Parathyroid adenoma (tissue), 2 donors: ENCODE measurements at regions not wholly inside any gene's neighbourhood (a gene's known extent, or its start where the extent isn't known, plus 50 kb on each side); places are given as distances from the start of the nearest gene placed in this dataset.

Source experiments
- H2AFZ ChIP-seq: fragments of 300-600 bp; sonication (generic); one replicate; pipeline ENCODE4 v1.7.0; 2017; ENCODE audit warnings: antibody characterized with exemption, mild to moderate bottlenecking
- H3K27ac ChIP-seq: fragments of 300-600 bp; sonication (generic); one replicate; pipeline ENCODE4 v1.7.0; 2017
- H3K27me3 ChIP-seq: fragments of 300-600 bp; sonication (generic); one replicate; pipeline ENCODE4 v1.7.0; 2017; ENCODE audit warnings: low read length; ENCODE audit not compliant: control insufficient read depth, insufficient read depth
- H3K36me3 ChIP-seq: fragments of 300-600 bp; sonication (generic); one replicate; pipeline ENCODE4 v1.7.0; 2017; ENCODE audit warnings: low read length; ENCODE audit not compliant: control insufficient read depth, insufficient read depth
- H3K4me1 ChIP-seq: fragments of 300-600 bp; sonication (generic); one replicate; pipeline ENCODE4 v1.7.0; 2017; ENCODE audit warnings: control low read depth
- H3K4me2 ChIP-seq: fragments of 300-600 bp; sonication (generic); one replicate; pipeline ENCODE4 v1.7.0; 2017; ENCODE audit warnings: low read length
- H3K4me3 ChIP-seq: fragments of 300-600 bp; sonication (generic); one replicate; pipeline ENCODE4 v1.7.0; 2017; ENCODE audit warnings: low read depth, low read length
- H3K79me2 ChIP-seq: fragments of 300-600 bp; sonication (generic); one replicate; pipeline ENCODE4 v1.7.0; 2017; ENCODE audit warnings: control low read depth
- H3K9ac ChIP-seq: fragments of 300-600 bp; sonication (generic); one replicate; pipeline ENCODE4 v1.7.0; 2017; ENCODE audit warnings: mild to moderate bottlenecking
- H3K9me3 ChIP-seq: fragments of 300-600 bp; sonication (generic); one replicate; pipeline ENCODE4 v1.7.0; 2017; ENCODE audit warnings: low read length; ENCODE audit not compliant: control insufficient read depth
- TF ChIP-seq, protein P1 (sequence below): fragments of 300-600 bp; sonication (generic); IDR thresholded peaks from one replicate; pipeline ENCODE4 v1.7.0; 2017; ENCODE audit warnings: antibody characterized with exemption, mild to moderate bottlenecking
- donor health status: primary hyperparathyroidism.

DNA sequence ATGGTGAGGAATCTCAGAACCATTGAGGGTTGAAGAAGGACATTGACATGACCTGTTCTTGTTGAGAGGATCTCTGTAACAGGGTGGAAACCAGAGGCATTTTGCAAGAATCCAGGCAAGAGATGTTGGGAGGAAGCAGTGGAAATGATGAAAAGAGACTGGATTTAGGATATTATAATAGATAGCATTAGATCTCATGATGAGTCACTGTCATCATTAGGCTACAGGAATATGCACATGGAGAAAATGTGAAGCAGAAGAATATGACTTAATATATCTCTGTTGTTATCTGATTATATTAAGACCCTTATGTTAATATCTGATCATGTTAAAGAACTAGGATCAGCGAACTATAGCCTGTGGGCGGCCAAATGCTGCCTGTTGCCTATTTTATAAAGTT is 393.0 kb upstream of the MTPN start:
- H2AFZ ChIP-seq, result no peak overlapping the region
- no peaks in the 10 kb centered on the region for H3K27me3 ChIP-seq
- H3K9ac ChIP-seq, result no peak overlapping the region
- H3K4me2 ChIP-seq, result no peak overlapping the region
- H3K79me2 ChIP-seq, result no peaks in the 10 kb centered on the region
- H3K36me3 ChIP-seq, result no peaks in the 10 kb centered on the region
- H3K9me3 ChIP-seq, result no peaks in the 10 kb centered on the region
- H3K4me3 ChIP-seq, result no peak overlapping the region
- H3K4me1 ChIP-seq, result no peaks in the 10 kb centered on the region
- TF ChIP-seq, protein P1, sequence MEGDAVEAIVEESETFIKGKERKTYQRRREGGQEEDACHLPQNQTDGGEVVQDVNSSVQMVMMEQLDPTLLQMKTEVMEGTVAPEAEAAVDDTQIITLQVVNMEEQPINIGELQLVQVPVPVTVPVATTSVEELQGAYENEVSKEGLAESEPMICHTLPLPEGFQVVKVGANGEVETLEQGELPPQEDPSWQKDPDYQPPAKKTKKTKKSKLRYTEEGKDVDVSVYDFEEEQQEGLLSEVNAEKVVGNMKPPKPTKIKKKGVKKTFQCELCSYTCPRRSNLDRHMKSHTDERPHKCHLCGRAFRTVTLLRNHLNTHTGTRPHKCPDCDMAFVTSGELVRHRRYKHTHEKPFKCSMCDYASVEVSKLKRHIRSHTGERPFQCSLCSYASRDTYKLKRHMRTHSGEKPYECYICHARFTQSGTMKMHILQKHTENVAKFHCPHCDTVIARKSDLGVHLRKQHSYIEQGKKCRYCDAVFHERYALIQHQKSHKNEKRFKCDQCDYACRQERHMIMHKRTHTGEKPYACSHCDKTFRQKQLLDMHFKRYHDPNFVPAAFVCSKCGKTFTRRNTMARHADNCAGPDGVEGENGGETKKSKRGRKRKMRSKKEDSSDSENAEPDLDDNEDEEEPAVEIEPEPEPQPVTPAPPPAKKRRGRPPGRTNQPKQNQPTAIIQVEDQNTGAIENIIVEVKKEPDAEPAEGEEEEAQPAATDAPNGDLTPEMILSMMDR, result no peak
- H3K27ac ChIP-seq, result no peak overlapping the region

DNA sequence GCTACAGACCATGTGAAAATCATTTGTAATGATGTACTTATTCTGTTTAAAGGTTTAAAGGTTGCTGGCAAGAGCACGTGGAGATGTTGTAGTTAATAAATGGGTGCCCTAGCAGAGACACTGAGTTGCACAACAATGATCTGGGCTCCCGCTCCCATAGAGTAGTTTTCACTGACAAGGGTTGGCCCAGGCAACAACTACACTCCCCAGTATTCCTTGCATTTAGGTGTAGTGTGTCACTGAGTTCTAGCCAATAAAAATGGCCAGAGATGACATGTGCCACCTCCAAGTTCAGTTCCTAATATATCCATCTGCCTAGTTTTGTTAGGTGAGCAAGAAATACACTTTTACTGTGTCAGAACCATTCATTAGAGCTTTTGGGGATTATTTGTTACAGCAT is 392.1 kb upstream of the MTPN start:
- no peaks in the 10 kb centered on the region for H3K4me1 ChIP-seq
- H3K4me2 ChIP-seq, result no peak overlapping the region
- H2AFZ ChIP-seq, result no peak overlapping the region
- no peaks in the 10 kb centered on the region for H3K79me2 ChIP-seq
- no peaks in the 10 kb centered on the region for H3K9me3 ChIP-seq
- no peaks in the 10 kb centered on the region for H3K27me3 ChIP-seq
- no peaks in the 10 kb centered on the region for H3K36me3 ChIP-seq
- no peak overlapping the region for H3K27ac ChIP-seq
- no peak overlapping the region for H3K9ac ChIP-seq
- no peak overlapping the region for H3K4me3 ChIP-seq
- TF ChIP-seq, protein P1, result no peak

DNA sequence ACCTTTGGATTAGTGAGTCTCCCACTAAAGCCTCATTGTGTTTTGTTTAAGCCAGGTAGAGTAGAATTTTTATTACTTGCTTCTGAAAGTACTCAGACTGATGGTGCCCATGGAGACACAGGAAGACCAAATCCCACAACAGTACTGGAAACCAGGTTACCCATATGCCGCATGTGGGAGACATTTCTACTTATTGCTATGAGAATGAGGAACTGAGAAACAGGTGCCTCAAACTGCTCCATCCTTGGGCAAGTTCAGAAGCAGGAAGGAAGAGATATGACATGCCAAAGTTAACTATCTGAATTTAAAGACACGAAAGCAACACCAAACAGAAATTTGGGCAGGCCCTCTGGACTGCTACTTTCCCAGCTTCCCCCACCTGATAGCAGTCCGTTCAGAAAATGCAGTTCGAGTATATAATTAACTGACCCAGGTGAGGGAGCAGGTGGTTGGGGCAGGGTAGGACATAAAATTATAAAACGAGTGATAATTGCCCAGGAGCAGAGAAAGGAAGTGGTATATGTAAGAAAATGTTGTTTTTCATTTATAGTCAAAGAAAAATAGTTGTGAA is 382.3 kb upstream of the MTPN start:
- Histone ChIP-seq H3K4me3 (no peak overlapping the region), H3K27me3 (no peaks in the 10 kb centered on the region), H3K79me2 (no peaks in the 10 kb centered on the region), H3K36me3 (no peaks in the 10 kb centered on the region), H2AFZ (no peak overlapping the region), H3K4me2 (no peak overlapping the region), H3K27ac (no peak overlapping the region), H3K4me1 (no peaks in the 10 kb centered on the region), H3K9ac (no peak overlapping the region), H3K9me3 (no peaks in the 10 kb centered on the region)
- TF ChIP-seq, protein P1, result no peak

DNA sequence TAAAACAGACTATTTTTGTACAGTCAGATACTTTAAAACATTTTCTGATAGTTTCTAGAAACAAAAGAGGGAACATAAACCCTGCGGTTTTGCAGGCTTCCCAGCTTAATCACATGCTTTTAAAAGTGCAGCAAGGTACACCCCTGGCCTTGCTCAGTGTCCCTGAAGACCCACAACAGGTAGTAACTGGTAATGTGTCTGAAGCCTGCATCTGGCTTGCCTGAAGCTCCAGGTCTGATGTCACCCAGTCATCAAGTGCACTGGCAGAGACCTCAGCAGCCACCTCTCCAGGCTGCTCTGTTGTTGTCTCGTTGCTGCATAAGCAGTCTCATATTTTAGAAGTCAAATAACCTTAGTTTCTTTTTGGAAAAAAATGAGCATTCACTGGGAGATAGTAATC is 376.1 kb upstream of the MTPN start:
- no peak overlapping the region for H3K4me2 ChIP-seq

More for the DNA sequence above, 376.1 kb upstream of the MTPN start:
- no peak overlapping the region for H3K9ac ChIP-seq
- TF ChIP-seq, protein P1, result no peak
- H3K27me3 ChIP-seq, result no peaks in the 10 kb centered on the region
- no peaks in the 10 kb centered on the region for H3K79me2 ChIP-seq
- no peak overlapping the region for H2AFZ ChIP-seq
- H3K4me1 ChIP-seq, result no peaks in the 10 kb centered on the region
- no peaks in the 10 kb centered on the region for H3K36me3 ChIP-seq
- no peak overlapping the region for H3K4me3 ChIP-seq
- H3K9me3 ChIP-seq, result no peaks in the 10 kb centered on the region
- no peak overlapping the region for H3K27ac ChIP-seq
